ENCODE measurements at regions not wholly inside any gene's neighbourhood (a gene's known extent, or its start where the extent isn't known, plus 50 kb on each side); places are given as distances from the start of the nearest gene placed in this dataset.

DNA sequence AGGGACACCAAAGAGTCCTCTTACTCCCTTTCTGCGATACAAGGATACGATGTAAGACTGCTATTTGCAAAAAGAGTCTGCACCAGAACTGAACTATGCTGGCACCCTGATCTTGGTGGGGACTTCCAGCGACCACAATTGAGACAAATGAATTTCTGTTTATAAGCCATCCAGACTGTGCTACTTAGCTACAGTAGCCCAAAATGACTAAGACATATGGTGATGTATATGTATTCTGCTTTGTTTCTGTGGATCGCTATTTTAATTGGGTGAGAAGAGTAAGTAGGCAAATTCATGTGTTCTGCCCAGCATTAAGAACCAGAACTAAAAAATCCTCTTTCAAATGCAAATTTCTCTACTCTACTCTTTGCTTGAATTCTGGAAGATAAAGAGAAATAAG, 720.9 kb downstream of the DIPK2A start:
- Histone ChIP-seq H3K9ac (ENCODE audit: low read length) (no peak overlapping the region), H3K9me3 (ENCODE audit: low read length) (peaks cover 5% of the 10 kb centered on the region), H3K4me2 (ENCODE audit: low read length) (no peak overlapping the region), H2AFZ (ENCODE audit: low read depth, low read length) (no peak overlapping the region), H3K27ac (ENCODE audit: low read length) (no peak overlapping the region), H3K4me3 (ENCODE audit: low read length) (no peak overlapping the region), H3K9me2 (ENCODE audit: insufficient read depth, low read length) (no peaks in the 10 kb centered on the region), H3K36me3 (ENCODE audit: insufficient read depth, low read length) (no peaks in the 10 kb centered on the region), H3K79me2 (replicated peaks; ENCODE audit: insufficient read depth, low read length) (no peaks in the 10 kb centered on the region), H4K20me1 (ENCODE audit: insufficient read depth) (no peaks in the 10 kb centered on the region), H3K27me3 (ENCODE audit: insufficient read depth, low read depth, low read length) (no peaks in the 10 kb centered on the region), H3F3A (ENCODE audit: insufficient read depth, low read length, poor library complexity, severe bottlenecking) (no peaks in the 10 kb centered on the region)
- TF ChIP-seq EZH2 (IDR thresholded peaks at IDR 0.05; ENCODE audit: borderline replicate concordance, insufficient read depth, low read length, poor library complexity, severe bottlenecking): no peak
- TF ChIP-seq RAD21 (conservative IDR thresholded peaks at IDR 0.05): no peak
- TF ChIP-seq, protein P1, sequence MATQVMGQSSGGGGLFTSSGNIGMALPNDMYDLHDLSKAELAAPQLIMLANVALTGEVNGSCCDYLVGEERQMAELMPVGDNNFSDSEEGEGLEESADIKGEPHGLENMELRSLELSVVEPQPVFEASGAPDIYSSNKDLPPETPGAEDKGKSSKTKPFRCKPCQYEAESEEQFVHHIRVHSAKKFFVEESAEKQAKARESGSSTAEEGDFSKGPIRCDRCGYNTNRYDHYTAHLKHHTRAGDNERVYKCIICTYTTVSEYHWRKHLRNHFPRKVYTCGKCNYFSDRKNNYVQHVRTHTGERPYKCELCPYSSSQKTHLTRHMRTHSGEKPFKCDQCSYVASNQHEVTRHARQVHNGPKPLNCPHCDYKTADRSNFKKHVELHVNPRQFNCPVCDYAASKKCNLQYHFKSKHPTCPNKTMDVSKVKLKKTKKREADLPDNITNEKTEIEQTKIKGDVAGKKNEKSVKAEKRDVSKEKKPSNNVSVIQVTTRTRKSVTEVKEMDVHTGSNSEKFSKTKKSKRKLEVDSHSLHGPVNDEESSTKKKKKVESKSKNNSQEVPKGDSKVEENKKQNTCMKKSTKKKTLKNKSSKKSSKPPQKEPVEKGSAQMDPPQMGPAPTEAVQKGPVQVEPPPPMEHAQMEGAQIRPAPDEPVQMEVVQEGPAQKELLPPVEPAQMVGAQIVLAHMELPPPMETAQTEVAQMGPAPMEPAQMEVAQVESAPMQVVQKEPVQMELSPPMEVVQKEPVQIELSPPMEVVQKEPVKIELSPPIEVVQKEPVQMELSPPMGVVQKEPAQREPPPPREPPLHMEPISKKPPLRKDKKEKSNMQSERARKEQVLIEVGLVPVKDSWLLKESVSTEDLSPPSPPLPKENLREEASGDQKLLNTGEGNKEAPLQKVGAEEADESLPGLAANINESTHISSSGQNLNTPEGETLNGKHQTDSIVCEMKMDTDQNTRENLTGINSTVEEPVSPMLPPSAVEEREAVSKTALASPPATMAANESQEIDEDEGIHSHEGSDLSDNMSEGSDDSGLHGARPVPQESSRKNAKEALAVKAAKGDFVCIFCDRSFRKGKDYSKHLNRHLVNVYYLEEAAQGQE (IDR thresholded peaks at IDR 0.05; ENCODE audit: borderline replicate concordance): no peak
- no peak for TF ChIP-seq EP300 (conservative IDR thresholded peaks at IDR 0.05; ENCODE audit: poor library complexity, severe bottlenecking)
- TF ChIP-seq, protein P2, sequence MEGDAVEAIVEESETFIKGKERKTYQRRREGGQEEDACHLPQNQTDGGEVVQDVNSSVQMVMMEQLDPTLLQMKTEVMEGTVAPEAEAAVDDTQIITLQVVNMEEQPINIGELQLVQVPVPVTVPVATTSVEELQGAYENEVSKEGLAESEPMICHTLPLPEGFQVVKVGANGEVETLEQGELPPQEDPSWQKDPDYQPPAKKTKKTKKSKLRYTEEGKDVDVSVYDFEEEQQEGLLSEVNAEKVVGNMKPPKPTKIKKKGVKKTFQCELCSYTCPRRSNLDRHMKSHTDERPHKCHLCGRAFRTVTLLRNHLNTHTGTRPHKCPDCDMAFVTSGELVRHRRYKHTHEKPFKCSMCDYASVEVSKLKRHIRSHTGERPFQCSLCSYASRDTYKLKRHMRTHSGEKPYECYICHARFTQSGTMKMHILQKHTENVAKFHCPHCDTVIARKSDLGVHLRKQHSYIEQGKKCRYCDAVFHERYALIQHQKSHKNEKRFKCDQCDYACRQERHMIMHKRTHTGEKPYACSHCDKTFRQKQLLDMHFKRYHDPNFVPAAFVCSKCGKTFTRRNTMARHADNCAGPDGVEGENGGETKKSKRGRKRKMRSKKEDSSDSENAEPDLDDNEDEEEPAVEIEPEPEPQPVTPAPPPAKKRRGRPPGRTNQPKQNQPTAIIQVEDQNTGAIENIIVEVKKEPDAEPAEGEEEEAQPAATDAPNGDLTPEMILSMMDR (IDR thresholded peaks at IDR 0.05; ENCODE audit: poor library complexity, severe bottlenecking): no peak
- TF ChIP-seq SMC3 (conservative IDR thresholded peaks at IDR 0.05; ENCODE audit: poor library complexity): no peak
- no peak for TF ChIP-seq POLR2AphosphoS5 (IDR thresholded peaks at IDR 0.05)
- no peak for TF ChIP-seq TAF1 (IDR thresholded peaks at IDR 0.05; ENCODE audit: low read depth)
- no peak for TF ChIP-seq MXI1 (conservative IDR thresholded peaks at IDR 0.05; ENCODE audit: poor library complexity, severe bottlenecking)

DNA sequence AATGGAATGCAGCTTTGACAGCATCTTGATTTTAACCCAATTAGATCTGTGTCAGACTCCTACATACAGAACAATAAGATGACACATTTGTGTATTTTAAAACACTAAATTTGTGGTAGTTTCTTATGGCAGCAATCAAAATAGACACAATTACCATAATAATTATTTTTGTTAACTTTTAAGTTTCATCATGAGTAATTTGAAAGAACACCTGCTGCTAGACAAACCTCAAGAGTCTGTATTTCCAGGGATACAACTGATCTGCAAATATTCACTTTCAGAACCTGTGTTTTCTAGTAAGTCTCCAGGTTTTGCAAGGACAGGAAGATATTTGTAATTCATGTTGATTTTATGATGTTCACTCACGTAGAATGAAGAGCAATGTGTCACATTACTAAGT, 736.8 kb downstream of the DIPK2A start:
- Histone ChIP-seq H3K4me2 (ENCODE audit: low read length) (no peak overlapping the region), H3K4me3 (ENCODE audit: low read length) (no peak overlapping the region), H3K79me2 (replicated peaks; ENCODE audit: insufficient read depth, low read length) (no peaks in the 10 kb centered on the region), H3K27ac (ENCODE audit: low read length) (no peak overlapping the region), H3K9me2 (ENCODE audit: insufficient read depth, low read length) (no peaks in the 10 kb centered on the region), H4K20me1 (ENCODE audit: insufficient read depth) (no peaks in the 10 kb centered on the region), H2AFZ (ENCODE audit: low read depth, low read length) (no peak overlapping the region), H3K9me3 (ENCODE audit: low read length) (no peaks in the 10 kb centered on the region), H3F3A (ENCODE audit: insufficient read depth, low read length, poor library complexity, severe bottlenecking) (no peaks in the 10 kb centered on the region), H3K9ac (ENCODE audit: low read length) (no peak overlapping the region), H3K27me3 (ENCODE audit: insufficient read depth, low read depth, low read length) (no peaks in the 10 kb centered on the region), H3K36me3 (ENCODE audit: insufficient read depth, low read length) (no peaks in the 10 kb centered on the region)
- TF ChIP-seq SMC3 (conservative IDR thresholded peaks at IDR 0.05; ENCODE audit: poor library complexity) (no peak), RAD21 (conservative IDR thresholded peaks at IDR 0.05) (no peak)

DNA sequence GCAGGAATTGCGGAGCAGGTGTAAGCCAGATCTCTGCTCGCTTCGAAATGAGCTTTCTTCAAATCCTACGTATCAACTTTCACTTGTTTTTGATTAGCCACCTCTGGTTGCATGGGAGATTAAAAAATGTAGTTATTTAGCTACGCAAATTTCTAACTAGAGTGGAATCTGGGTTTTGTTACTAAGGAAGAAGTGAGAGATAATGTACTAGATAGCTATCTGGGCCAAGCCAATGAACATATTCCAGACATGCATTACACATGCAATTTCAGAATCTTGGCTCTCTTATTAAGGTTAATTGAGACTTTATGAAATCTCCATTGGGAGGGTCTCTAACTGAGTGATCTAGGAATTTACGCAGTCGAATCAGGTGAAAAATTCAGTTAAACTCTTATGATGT, 765.7 kb downstream of the DIPK2A start:
- H3K36me3 ChIP-seq (ENCODE audit: insufficient read depth, low read length): no peaks in the 10 kb centered on the region
- no peaks in the 10 kb centered on the region for H4K20me1 ChIP-seq (ENCODE audit: insufficient read depth)
- no peak overlapping the region for H3K4me3 ChIP-seq (ENCODE audit: low read length)
- no peak overlapping the region for H2AFZ ChIP-seq (ENCODE audit: low read depth, low read length)
- no peak overlapping the region for H3K27ac ChIP-seq (ENCODE audit: low read length)
- no peaks in the 10 kb centered on the region for H3K9me3 ChIP-seq (ENCODE audit: low read length)
- no peaks in the 10 kb centered on the region for H3K9me2 ChIP-seq (ENCODE audit: insufficient read depth, low read length)
- no peak overlapping the region for H3K4me2 ChIP-seq (ENCODE audit: low read length)
- no peaks in the 10 kb centered on the region for H3K79me2 ChIP-seq (replicated peaks; ENCODE audit: insufficient read depth, low read length)
- no peak overlapping the region for H3K9ac ChIP-seq (ENCODE audit: low read length)
- H3F3A ChIP-seq (ENCODE audit: insufficient read depth, low read length, poor library complexity, severe bottlenecking): no peaks in the 10 kb centered on the region
- TF ChIP-seq SMC3 (conservative IDR thresholded peaks at IDR 0.05; ENCODE audit: poor library complexity) (no peak), POLR2AphosphoS5 (IDR thresholded peaks at IDR 0.05) (no peak), RAD21 (conservative IDR thresholded peaks at IDR 0.05) (no peak), EZH2 (IDR thresholded peaks at IDR 0.05; ENCODE audit: borderline replicate concordance, insufficient read depth, low read length, poor library complexity, severe bottlenecking) (no peak), MXI1 (conservative IDR thresholded peaks at IDR 0.05; ENCODE audit: poor library complexity, severe bottlenecking) (no peak), TAF1 (IDR thresholded peaks at IDR 0.05; ENCODE audit: low read depth) (no peak), EP300 (conservative IDR thresholded peaks at IDR 0.05; ENCODE audit: poor library complexity, severe bottlenecking) (no peak)
- TF ChIP-seq, protein P2 (IDR thresholded peaks at IDR 0.05; ENCODE audit: poor library complexity, severe bottlenecking): no peak
- TF ChIP-seq, protein P1 (IDR thresholded peaks at IDR 0.05; ENCODE audit: borderline replicate concordance): no peak
- H3K27me3 ChIP-seq (ENCODE audit: insufficient read depth, low read depth, low read length): no peaks in the 10 kb centered on the region
